H9 (cell line): ENCODE measurements at regions not wholly inside any gene's neighbourhood (a gene's known extent, or its start where the extent isn't known, plus 50 kb on each side); places are given as distances from the start of the nearest gene placed in this dataset.

Experiments
- DNase-seq: peaks from one replicate; pipeline ENCODE4 v3.0.0-alpha.2; 2017
- H2AFZ ChIP-seq: one replicate; pipeline ENCODE4 v1.6.1; 2013; ENCODE audit warnings: mild to moderate bottlenecking, low read length, control low read depth, moderate library complexity
- H2AK5ac ChIP-seq: 2 replicates; pipeline ENCODE4 v1.6.1; 2013; ENCODE audit warnings: low read length, control low read depth, mixed read lengths; ENCODE audit not compliant: insufficient read length
- H2BK120ac ChIP-seq: one replicate; pipeline ENCODE4 v1.6.1; 2013; ENCODE audit warnings: low read depth, mild to moderate bottlenecking, low read length, control low read depth, inconsistent platforms; ENCODE audit not compliant: poor library complexity, severe bottlenecking
- H2BK12ac ChIP-seq: 2 replicates; pipeline ENCODE4 v1.6.1; 2013; ENCODE audit warnings: low read length, control low read depth, mixed read lengths, low read depth; ENCODE audit not compliant: insufficient read length
- H2BK15ac ChIP-seq: 2 replicates; pipeline ENCODE4 v1.6.1; 2013; ENCODE audit warnings: low read depth, low read length, control low read depth
- H2BK20ac ChIP-seq: one replicate; pipeline ENCODE4 v1.6.1; 2013; ENCODE audit warnings: low read depth, mild to moderate bottlenecking, low read length, control low read depth, inconsistent platforms; ENCODE audit not compliant: poor library complexity, severe bottlenecking
- H2BK5ac ChIP-seq: 2 replicates; pipeline ENCODE4 v1.6.1; 2013; ENCODE audit warnings: low read length, control low read depth, mixed read lengths; ENCODE audit not compliant: insufficient read length
- H3K14ac ChIP-seq: 2 replicates; pipeline ENCODE4 v1.6.1; 2013; ENCODE audit warnings: low read length, control low read depth; ENCODE audit not compliant: insufficient read depth
- H3K18ac ChIP-seq: 2 replicates; pipeline ENCODE4 v1.6.1; 2013; ENCODE audit warnings: low read depth, mild to moderate bottlenecking, mixed read lengths, low read length, control low read depth; ENCODE audit not compliant: insufficient read length
- H3K23ac ChIP-seq: 2 replicates; pipeline ENCODE4 v1.6.1; 2013; ENCODE audit warnings: low read length, control low read depth, mixed read lengths, low read depth; ENCODE audit not compliant: insufficient read length
- H3K23me2 ChIP-seq: 2 replicates; pipeline ENCODE4 v1.6.1; 2013; ENCODE audit warnings: low read depth, mild to moderate bottlenecking, mixed read lengths, low read length, control low read depth; ENCODE audit not compliant: insufficient read length, poor library complexity, severe bottlenecking
- H3K27ac ChIP-seq: 2 replicates; pipeline ENCODE4 v1.5.1; 2013; ENCODE audit warnings: low read length, control low read depth, mixed read lengths, low read depth; ENCODE audit not compliant: insufficient read length
- H3K27me3 ChIP-seq: 2 replicates; pipeline ENCODE4 v1.6.1; 2013; ENCODE audit warnings: low read length, control low read depth, inconsistent platforms; ENCODE audit not compliant: insufficient read depth
- H3K4ac ChIP-seq: 2 replicates; pipeline ENCODE4 v1.6.1; 2013; ENCODE audit warnings: low read depth, mild to moderate bottlenecking, control low read depth, inconsistent platforms, low read length, moderate library complexity
- H3K4me1 ChIP-seq: 2 replicates; pipeline ENCODE4 v1.6.1; 2013; ENCODE audit warnings: low read length, control low read depth, inconsistent platforms; ENCODE audit not compliant: insufficient read depth
- H3K4me2 ChIP-seq: 2 replicates; pipeline ENCODE4 v1.6.1; 2013; ENCODE audit warnings: low read length, control low read depth, mixed read lengths; ENCODE audit not compliant: insufficient read length, insufficient read depth
- H3K56ac ChIP-seq: 2 replicates; pipeline ENCODE4 v1.6.1; 2013; ENCODE audit warnings: low read depth, mild to moderate bottlenecking, mixed read lengths, low read length, control low read depth; ENCODE audit not compliant: insufficient read length
- H3K79me1 ChIP-seq: 2 replicates; pipeline ENCODE4 v1.6.1; 2013; ENCODE audit warnings: low read depth, mild to moderate bottlenecking, moderate library complexity, low read length, control low read depth, inconsistent platforms; ENCODE audit not compliant: insufficient read depth, poor library complexity, severe bottlenecking
- H3K79me2 ChIP-seq: 2 replicates; pipeline ENCODE4 v1.6.1; 2013; ENCODE audit warnings: low read length, control low read depth, inconsistent platforms; ENCODE audit not compliant: insufficient read depth
- H3K9ac ChIP-seq: 2 replicates; pipeline ENCODE4 v1.6.1; 2013; ENCODE audit warnings: low read length, control low read depth, mixed read lengths; ENCODE audit not compliant: insufficient read length; ENCODE audit errors: extremely low read depth
- H3K9me3 ChIP-seq: one replicate; pipeline ENCODE4 v1.6.1; 2013; ENCODE audit warnings: low read depth, low read length, inconsistent platforms; ENCODE audit not compliant: control insufficient read depth
- H3T11ph ChIP-seq: one replicate; pipeline ENCODE4 v1.6.1; 2013; ENCODE audit warnings: mild to moderate bottlenecking, low read length, control low read depth, inconsistent platforms
- H4K20me1 ChIP-seq: one replicate; pipeline ENCODE4 v1.6.1; 2013; ENCODE audit not compliant: control insufficient read depth, insufficient read length, insufficient read depth
- H4K5ac ChIP-seq: 2 replicates; pipeline ENCODE4 v1.6.1; 2013; ENCODE audit warnings: low read depth, mild to moderate bottlenecking, mixed read lengths, low read length, control low read depth; ENCODE audit not compliant: insufficient read length
- H4K8ac ChIP-seq: replicated peaks from 2 replicates; pipeline ENCODE4 v1.6.1; 2013; ENCODE audit warnings: low read length, control low read depth, mixed read lengths, low read depth; ENCODE audit not compliant: insufficient read length
- H4K91ac ChIP-seq: 2 replicates; pipeline ENCODE4 v1.6.1; 2013; ENCODE audit warnings: low read depth, mild to moderate bottlenecking, moderate library complexity, mixed read lengths, low read length, control low read depth; ENCODE audit not compliant: insufficient read length
- H3K27ac Mint-ChIP-seq, 3 experiments: 2 replicates in 2 of 3; 3 replicates in 1 of 3; pipeline ENCODE4 v1.8.0; 2020 to 2021; ENCODE audit warnings: mixed read lengths in 3 of 3, mild to moderate bottlenecking in 1 of 3, moderate library complexity in 1 of 3
- H3K27me3 Mint-ChIP-seq: 2 replicates; pipeline ENCODE4 v1.8.0; 2021; ENCODE audit warnings: low read depth, mild to moderate bottlenecking, moderate library complexity, mixed read lengths
- H3K36me3 Mint-ChIP-seq, 3 experiments: 2 replicates in 2 of 3; 3 replicates in 1 of 3; pipeline ENCODE4 v1.8.0; 2020 to 2021; ENCODE audit warnings: low read depth in 3 of 3, mixed read lengths in 3 of 3; ENCODE audit not compliant: insufficient read depth in 1 of 3
- H3K4me1 Mint-ChIP-seq, 2 experiments: 2 replicates each; pipeline ENCODE4 v1.8.0; 2020; ENCODE audit warnings: mixed read lengths in 2 of 2
- H3K4me3 Mint-ChIP-seq, 2 experiments: 2 replicates in 1 of 2; 3 replicates in 1 of 2; pipeline ENCODE4 v1.8.0; 2020 to 2021; ENCODE audit warnings: mild to moderate bottlenecking in 2 of 2, mixed read lengths in 2 of 2, moderate library complexity in 1 of 2
- H3K9me3 Mint-ChIP-seq, 2 experiments: 2 replicates in 1 of 2; 3 replicates in 1 of 2; pipeline ENCODE4 v1.8.0; 2020; ENCODE audit warnings: mild to moderate bottlenecking in 2 of 2, mixed read lengths in 2 of 2, moderate library complexity in 1 of 2
- WGBS: extraction: QIAGEN DNeasy Blood & Tissue Kit; methylation state at CpG from one replicate; pipeline ENCODE4 v1.1.7; 2013; ENCODE audit warnings: missing lambda C conversion rate, low lambda C conversion rate, mixed read lengths; ENCODE audit not compliant: insufficient read length; ENCODE audit errors: extremely low coverage; 5-methylcytosine and 5-hydroxymethylcytosine counted together
- TF ChIP-seq, protein P1 (sequence below): fragments of 200-600 bp; sonication (generic); conservative IDR thresholded peaks from 3 replicates; pipeline ENCODE4 v1.8.0; 2021; ENCODE audit warnings: antibody characterized with exemption, mild to moderate bottlenecking

DNA sequence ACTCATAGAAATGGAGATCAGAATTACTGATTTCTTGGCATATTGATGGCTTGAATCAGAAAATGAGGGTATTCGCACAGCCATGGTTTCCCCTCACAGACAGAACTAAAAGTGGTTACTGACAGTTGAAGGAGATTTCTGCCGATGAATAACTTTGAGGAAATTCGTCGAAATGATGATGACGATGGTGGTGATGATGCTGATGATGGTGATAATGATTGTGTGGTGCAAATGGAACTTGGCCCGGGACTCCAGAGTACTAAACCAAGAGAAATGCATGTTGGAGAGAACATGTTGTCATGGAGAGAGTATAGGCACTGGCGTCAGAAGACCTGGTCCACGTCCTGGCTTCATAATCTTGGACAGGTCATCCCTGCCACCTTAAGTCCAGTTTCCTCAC, 163.2 kb downstream of the EVX1 start:
- no peaks in the 10 kb centered on the region for H3K79me1 ChIP-seq
- no peak overlapping the region for H3K56ac ChIP-seq
- no peak overlapping the region for H2BK20ac ChIP-seq
- Mint-ChIP-seq H3K4me1 (peaks cover 2 to 7% of the 10 kb centered on the region in 2 experiments), H3K27me3 (peaks cover 5% of the 10 kb centered on the region), H3K36me3 (no peaks in the 10 kb centered on the region), H3K4me3 (no peak overlapping the region), H3K27ac (no peak overlapping the region; a peak in 1 of 7 replicates), H3K9me3 (peaks cover 0 to 7% of the 10 kb centered on the region in 2 experiments; a peak in 2 of 5 replicates)
- H3K4ac ChIP-seq = no peak overlapping the region
- H3K27me3 ChIP-seq = no peaks in the 10 kb centered on the region
- H2BK15ac ChIP-seq = no peak overlapping the region
- H3K4me2 ChIP-seq = no peak overlapping the region
- no peak overlapping the region for H2BK120ac ChIP-seq
- no peak overlapping the region for H3K27ac ChIP-seq
- no peak for DNase-seq
- H4K5ac ChIP-seq = no peak overlapping the region
- H3K23me2 ChIP-seq = no peaks in the 10 kb centered on the region
- H4K20me1 ChIP-seq = no peaks in the 10 kb centered on the region
- H3T11ph ChIP-seq = no peak overlapping the region
- H3K23ac ChIP-seq = no peak overlapping the region
- no peak overlapping the region for H2AK5ac ChIP-seq
- no peak overlapping the region for H2AFZ ChIP-seq
- H3K14ac ChIP-seq = no peak overlapping the region
- no peak overlapping the region for H2BK12ac ChIP-seq
- H4K8ac ChIP-seq = no peak overlapping the region
- H3K9me3 ChIP-seq = no peaks in the 10 kb centered on the region
- H3K79me2 ChIP-seq = no peaks in the 10 kb centered on the region
- no peak overlapping the region for H3K18ac ChIP-seq
- TF ChIP-seq, protein P1, sequence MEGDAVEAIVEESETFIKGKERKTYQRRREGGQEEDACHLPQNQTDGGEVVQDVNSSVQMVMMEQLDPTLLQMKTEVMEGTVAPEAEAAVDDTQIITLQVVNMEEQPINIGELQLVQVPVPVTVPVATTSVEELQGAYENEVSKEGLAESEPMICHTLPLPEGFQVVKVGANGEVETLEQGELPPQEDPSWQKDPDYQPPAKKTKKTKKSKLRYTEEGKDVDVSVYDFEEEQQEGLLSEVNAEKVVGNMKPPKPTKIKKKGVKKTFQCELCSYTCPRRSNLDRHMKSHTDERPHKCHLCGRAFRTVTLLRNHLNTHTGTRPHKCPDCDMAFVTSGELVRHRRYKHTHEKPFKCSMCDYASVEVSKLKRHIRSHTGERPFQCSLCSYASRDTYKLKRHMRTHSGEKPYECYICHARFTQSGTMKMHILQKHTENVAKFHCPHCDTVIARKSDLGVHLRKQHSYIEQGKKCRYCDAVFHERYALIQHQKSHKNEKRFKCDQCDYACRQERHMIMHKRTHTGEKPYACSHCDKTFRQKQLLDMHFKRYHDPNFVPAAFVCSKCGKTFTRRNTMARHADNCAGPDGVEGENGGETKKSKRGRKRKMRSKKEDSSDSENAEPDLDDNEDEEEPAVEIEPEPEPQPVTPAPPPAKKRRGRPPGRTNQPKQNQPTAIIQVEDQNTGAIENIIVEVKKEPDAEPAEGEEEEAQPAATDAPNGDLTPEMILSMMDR = no peak
- 100% methylated on average over 4 of the region's 8 CpGs for WGBS
- H3K4me1 ChIP-seq = no peaks in the 10 kb centered on the region
- H2BK5ac ChIP-seq = no peak overlapping the region
- no peak overlapping the region for H3K9ac ChIP-seq
- H4K91ac ChIP-seq = no peak overlapping the region
